Raji (cell line): ENCODE measurements at regions not wholly inside any gene's neighbourhood (a gene's known extent, or its start where the extent isn't known, plus 50 kb on each side); places are given as distances from the start of the nearest gene placed in this dataset.

Experiments
- POLR2A ChIP-seq: IDR thresholded peaks from 2 replicates; pipeline ENCODE4 v1.6.1; 2011; ENCODE audit warnings: low read depth, low read length, control low read depth; ENCODE audit not compliant: insufficient read depth

- no peak for TF ChIP-seq POLR2A
Observed at GRCh38 chr15:99440551-99441443, 125.0 kb upstream of the MEF2A start.

- no peak for TF ChIP-seq POLR2A
Observed at GRCh38 chr15:99441444-99441800, 124.4 kb upstream of the MEF2A start.

DNA sequence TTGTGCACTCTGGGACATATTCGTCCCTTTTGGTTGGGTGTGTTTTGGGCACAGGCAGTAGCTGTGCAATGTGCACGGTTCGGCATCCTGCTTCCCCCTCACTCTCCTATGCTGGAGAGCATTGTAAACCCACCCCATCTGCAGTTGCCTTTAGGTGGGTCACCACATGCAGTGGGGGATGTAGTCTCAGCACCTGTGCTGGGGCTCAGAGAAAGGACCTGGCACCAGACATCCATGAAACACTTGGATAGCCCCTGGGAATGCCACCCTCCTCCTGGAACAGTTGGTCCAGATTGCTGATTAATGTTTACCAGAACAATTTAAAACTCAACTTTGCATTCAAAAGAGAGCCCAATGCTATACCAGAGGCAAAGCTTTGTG is 123.9 kb upstream of the MEF2A start:
- TF ChIP-seq POLR2A, result no peak

DNA sequence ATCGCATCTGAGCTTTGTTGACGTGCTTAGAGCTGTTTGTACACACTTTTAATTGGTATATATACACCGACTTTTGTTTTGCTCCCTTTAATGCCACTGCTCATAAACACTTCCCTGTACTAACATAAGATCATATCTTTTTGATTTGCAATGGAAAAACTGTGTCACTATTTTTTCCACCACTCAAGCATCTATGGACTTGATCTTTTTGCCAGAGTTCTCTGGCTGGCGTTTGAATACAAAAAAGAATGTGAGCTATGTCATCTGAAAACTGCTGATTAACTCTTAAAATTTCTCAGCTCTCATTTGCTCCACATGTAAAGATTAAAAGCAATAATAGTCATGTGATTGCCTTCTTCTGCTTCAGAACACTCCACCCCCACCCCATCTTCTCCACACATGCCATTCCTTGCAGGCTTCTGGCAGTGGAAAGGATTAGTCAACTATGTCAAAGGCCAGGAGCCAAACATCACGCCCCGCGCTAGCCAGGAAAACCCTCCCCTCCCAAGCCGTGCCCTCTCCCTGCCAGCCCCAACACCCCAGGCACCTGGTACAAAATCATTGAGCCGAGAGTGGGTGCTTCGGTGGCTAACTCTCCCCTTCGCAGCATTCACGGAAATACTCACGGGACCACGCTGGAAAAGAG is 123.4 kb upstream of the MEF2A start:
- no peak for TF ChIP-seq POLR2A

DNA sequence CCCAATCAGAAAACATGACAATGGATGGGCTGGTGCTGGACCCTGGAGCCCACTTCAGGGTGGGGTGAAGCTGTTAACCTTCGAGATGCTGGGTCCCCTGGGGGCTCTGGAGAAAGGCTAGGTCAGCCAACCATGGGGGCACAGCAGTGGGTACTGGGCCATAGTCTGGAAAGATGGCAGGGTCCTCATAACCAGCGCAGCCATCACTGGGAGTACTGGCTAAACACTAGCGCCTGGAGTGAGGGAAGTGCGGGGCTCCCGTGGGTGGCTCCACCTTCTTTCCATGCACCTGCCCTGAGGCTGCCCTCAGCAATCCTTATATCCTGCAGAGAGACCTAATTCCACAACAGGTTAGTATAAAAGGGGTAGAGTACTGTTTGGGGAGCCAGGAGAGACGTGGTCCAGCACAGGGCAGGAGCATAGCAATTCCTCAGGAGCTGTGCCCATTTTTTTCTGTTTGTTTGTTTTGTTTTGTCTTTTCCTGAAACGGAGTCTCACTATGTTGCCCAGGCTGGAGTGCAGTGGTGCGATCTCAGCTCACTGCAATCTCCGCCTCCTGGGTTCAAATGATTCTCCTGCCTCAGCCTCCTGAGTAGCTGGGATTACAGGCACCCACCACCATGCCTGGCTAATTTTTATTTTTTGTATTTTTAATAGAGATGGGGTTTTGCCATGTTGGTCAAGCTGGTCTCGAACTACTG is 122.6 kb upstream of the MEF2A start:
- TF ChIP-seq POLR2A, result no peak

- TF ChIP-seq POLR2A, result no peak
Observed at GRCh38 chr15:99443768-99444446, 121.9 kb upstream of the MEF2A start.

- TF ChIP-seq POLR2A, result no peak
Observed at GRCh38 chr15:99445272-99445850, 120.4 kb upstream of the MEF2A start.

- TF ChIP-seq POLR2A, result no peak
Observed at GRCh38 chr15:99446565-99447496, 119.0 kb upstream of the MEF2A start.

- TF ChIP-seq POLR2A, result no peak
Observed at GRCh38 chr15:99447497-99448371, 118.0 kb upstream of the MEF2A start.

DNA sequence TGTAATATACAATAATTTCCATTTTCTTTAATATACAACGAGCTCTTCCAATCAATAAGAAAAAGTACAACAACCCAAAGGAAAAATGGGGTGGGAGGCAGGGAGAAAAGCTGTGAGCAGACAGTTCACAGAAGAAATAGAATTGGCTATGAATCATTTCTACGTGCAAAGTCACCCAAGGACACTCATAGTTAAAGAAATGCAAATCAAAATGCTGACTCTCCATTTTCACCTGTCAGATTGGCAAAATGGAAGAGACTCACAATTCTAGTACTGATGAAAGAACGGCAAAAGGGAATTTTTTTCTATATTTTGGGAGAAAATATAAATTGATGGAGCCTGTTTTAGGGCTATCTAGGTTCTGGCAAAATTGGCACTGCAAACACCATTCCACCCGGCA is 116.3 kb upstream of the MEF2A start:
- no peak for TF ChIP-seq POLR2A

DNA sequence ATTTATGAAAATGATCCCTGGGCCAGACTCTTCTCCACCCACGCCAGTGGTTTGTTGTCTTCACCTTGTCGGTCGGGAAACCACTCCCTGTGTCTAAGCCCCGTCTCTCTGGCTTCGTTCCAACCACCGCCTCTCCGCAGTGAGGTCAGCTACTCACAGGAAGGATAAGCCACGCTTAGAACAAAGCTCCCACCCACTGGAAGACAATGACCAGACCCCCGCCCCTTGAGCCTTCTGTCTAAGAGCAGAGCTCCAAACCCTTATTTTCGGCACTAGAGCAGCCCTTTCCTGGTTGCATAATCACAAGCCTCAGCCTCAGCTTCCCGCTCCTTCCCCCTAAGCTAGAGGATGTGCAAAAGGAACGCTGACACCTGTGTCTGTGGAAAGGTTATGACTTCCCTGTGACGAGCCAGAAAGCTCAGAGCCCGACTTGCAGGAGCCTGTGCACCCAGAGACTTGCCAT is 114.9 kb upstream of the MEF2A start:
- TF ChIP-seq POLR2A, result no peak

- no peak for TF ChIP-seq POLR2A
Observed at GRCh38 chr15:99451484-99451883, 114.3 kb upstream of the MEF2A start.

GRCh38 chr15:99452010-99452409 is 113.8 kb upstream of the MEF2A start:
- TF ChIP-seq POLR2A, result no peak
